ENCODE measurements at regions not wholly inside any gene's neighbourhood (a gene's known extent, or its start where the extent isn't known, plus 50 kb on each side); places are given as distances from the start of the nearest gene placed in this dataset.

DNA sequence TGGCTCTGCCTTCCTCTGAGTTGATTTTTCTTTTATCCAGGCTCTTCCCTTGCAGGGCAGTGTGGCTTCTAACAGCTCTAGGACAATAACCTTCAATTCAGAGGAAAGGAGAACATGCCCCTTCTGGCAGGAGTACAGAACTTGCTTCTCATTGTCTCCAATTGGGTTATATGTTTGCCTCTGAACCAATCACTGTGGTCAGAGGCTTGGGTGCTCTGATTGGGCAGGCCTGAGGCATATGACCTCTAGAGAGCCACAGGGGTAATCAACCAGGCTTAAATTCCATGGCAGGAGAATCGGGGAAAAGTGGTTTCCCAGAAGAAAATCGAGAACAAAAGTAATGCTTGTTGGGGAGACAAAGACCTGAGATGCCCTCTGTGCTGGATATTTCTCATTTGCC, 240.0 kb downstream of the REEP3 start:
- TF ChIP-seq, protein P1, sequence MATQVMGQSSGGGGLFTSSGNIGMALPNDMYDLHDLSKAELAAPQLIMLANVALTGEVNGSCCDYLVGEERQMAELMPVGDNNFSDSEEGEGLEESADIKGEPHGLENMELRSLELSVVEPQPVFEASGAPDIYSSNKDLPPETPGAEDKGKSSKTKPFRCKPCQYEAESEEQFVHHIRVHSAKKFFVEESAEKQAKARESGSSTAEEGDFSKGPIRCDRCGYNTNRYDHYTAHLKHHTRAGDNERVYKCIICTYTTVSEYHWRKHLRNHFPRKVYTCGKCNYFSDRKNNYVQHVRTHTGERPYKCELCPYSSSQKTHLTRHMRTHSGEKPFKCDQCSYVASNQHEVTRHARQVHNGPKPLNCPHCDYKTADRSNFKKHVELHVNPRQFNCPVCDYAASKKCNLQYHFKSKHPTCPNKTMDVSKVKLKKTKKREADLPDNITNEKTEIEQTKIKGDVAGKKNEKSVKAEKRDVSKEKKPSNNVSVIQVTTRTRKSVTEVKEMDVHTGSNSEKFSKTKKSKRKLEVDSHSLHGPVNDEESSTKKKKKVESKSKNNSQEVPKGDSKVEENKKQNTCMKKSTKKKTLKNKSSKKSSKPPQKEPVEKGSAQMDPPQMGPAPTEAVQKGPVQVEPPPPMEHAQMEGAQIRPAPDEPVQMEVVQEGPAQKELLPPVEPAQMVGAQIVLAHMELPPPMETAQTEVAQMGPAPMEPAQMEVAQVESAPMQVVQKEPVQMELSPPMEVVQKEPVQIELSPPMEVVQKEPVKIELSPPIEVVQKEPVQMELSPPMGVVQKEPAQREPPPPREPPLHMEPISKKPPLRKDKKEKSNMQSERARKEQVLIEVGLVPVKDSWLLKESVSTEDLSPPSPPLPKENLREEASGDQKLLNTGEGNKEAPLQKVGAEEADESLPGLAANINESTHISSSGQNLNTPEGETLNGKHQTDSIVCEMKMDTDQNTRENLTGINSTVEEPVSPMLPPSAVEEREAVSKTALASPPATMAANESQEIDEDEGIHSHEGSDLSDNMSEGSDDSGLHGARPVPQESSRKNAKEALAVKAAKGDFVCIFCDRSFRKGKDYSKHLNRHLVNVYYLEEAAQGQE (IDR thresholded peaks at IDR 0.05; ENCODE audit: unreplicated experiment): no peak
- TF ChIP-seq, protein P2, sequence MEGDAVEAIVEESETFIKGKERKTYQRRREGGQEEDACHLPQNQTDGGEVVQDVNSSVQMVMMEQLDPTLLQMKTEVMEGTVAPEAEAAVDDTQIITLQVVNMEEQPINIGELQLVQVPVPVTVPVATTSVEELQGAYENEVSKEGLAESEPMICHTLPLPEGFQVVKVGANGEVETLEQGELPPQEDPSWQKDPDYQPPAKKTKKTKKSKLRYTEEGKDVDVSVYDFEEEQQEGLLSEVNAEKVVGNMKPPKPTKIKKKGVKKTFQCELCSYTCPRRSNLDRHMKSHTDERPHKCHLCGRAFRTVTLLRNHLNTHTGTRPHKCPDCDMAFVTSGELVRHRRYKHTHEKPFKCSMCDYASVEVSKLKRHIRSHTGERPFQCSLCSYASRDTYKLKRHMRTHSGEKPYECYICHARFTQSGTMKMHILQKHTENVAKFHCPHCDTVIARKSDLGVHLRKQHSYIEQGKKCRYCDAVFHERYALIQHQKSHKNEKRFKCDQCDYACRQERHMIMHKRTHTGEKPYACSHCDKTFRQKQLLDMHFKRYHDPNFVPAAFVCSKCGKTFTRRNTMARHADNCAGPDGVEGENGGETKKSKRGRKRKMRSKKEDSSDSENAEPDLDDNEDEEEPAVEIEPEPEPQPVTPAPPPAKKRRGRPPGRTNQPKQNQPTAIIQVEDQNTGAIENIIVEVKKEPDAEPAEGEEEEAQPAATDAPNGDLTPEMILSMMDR (conservative IDR thresholded peaks at IDR 0.05; ENCODE audit: low read depth in 2 of 2): no peak
- no peak for TF ChIP-seq JUNB (IDR thresholded peaks at IDR 0.05; ENCODE audit: unreplicated experiment)
